OCI-LY3 (cell line): ENCODE measurements at regions not wholly inside any gene's neighbourhood (a gene's known extent, or its start where the extent isn't known, plus 50 kb on each side); places are given as distances from the start of the nearest gene placed in this dataset.

Source experiments
- CTCF ChIP-seq: fragments of 200-600, 300-600 bp; sonication (generic); IDR thresholded peaks from 2 replicates; pipeline ENCODE4 v1.5.1; 2014; ENCODE audit warnings: antibody characterized with exemption, low read length, low read depth
- EZH2phosphoT487 ChIP-seq: fragments of 200-600 bp; shearing (Covaris generic); IDR thresholded peaks from 2 replicates; pipeline ENCODE4 v1.6.1; 2018; ENCODE audit warnings: antibody characterized with exemption, mixed run types, low read depth

- no peak for TF ChIP-seq CTCF
- no peak for TF ChIP-seq EZH2phosphoT487
These were observed 55.7 kb upstream of the CYP1B1 start for GRCh38 chr2:38131676-38132075.
